Stimulated activated naive B cell treated with anti-CD40 and anti-IgM and Interleukin-4, amounts not matched to agents 10 μg/mL and 1 μg/mL and 100 μg/mL, for 72 hours (primary cell): ENCODE measurements at regions not wholly inside any gene's neighbourhood (a gene's known extent, or its start where the extent isn't known, plus 50 kb on each side); places are given as distances from the start of the nearest gene placed in this dataset.
A peak's percentile ranks its signal among the peaks of the same experiment; 100 is the strongest.
"Not testable (repeated sequence)": the region's sequence is repeated elsewhere in the genome, so short reads cannot be mapped to it uniquely, and the experiment has no call there.

ENCODE experiments used
- ATAC-seq, 2 donors: fragments of 150-1000 bp; cut with Tn5 transposase; replicated peaks; 2 replicates each; pipeline ENCODE4 v1.10.0; 2021; ENCODE audit warnings: moderate library complexity in 1 of 2
- DNase-seq: peaks from one replicate; pipeline ENCODE4 v3.0.0; 2021
- H3K27ac Mint-ChIP-seq: one replicate; pipeline ENCODE4 v1.8.0; 2022; ENCODE audit warnings: mild to moderate bottlenecking, mixed read lengths
- H3K27me3 Mint-ChIP-seq, 2 donors: one replicate each; pipeline ENCODE4 v1.8.0; 2022; ENCODE audit warnings: mixed read lengths in 2 of 2
- H3K36me3 Mint-ChIP-seq, 2 donors: one replicate each; pipeline ENCODE4 v1.8.0; 2022; ENCODE audit warnings: mixed read lengths in 2 of 2, mild to moderate bottlenecking in 1 of 2
- H3K4me1 Mint-ChIP-seq, 2 donors: one replicate each; pipeline ENCODE4 v1.8.0; 2022; ENCODE audit warnings: mixed read lengths in 2 of 2, mild to moderate bottlenecking in 1 of 2
- H3K4me3 Mint-ChIP-seq, 2 donors: one replicate each; pipeline ENCODE4 v1.8.0; 2022; ENCODE audit warnings: mild to moderate bottlenecking in 2 of 2, mixed read lengths in 2 of 2, moderate library complexity in 1 of 2
- H3K9me3 Mint-ChIP-seq, 2 donors: one replicate each; pipeline ENCODE4 v1.8.0; 2022; ENCODE audit warnings: mixed read lengths in 2 of 2, mild to moderate bottlenecking in 1 of 2

DNA sequence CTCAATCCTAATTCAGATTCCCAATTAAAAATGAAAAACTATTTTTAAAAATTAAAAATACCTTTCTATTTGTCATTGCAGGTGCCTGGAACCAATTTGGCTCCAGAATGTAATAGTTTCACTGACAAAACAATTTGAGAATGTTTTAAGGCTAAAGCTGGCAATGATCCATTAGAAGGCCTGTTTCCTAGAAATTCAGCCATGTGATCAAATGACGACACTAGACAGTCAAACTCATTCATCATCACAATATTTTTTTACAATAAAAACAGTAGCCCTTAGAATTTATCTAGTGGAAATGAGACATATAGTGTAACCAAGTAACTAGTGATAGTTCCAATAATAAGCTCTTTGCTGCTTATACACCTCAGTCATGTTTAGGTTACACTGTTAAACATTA lies 75.4 kb upstream of the MAP3K1 start:
- H3K4me3 Mint-ChIP-seq, result no peak overlapping the region
- peaks cover 5% of the 10 kb centered on the region in 2 donors for H3K9me3 Mint-ChIP-seq
- H3K4me1 Mint-ChIP-seq, result peaks cover 23 to 55% of the 10 kb centered on the region in 2 donors
- H3K36me3 Mint-ChIP-seq, result peaks cover 0 to 4% of the 10 kb centered on the region in 2 donors
- DNase-seq (no peak), ATAC-seq (no peak)
- no peaks in the 10 kb centered on the region for H3K27me3 Mint-ChIP-seq
- H3K27ac Mint-ChIP-seq, result no peak overlapping the region

DNA sequence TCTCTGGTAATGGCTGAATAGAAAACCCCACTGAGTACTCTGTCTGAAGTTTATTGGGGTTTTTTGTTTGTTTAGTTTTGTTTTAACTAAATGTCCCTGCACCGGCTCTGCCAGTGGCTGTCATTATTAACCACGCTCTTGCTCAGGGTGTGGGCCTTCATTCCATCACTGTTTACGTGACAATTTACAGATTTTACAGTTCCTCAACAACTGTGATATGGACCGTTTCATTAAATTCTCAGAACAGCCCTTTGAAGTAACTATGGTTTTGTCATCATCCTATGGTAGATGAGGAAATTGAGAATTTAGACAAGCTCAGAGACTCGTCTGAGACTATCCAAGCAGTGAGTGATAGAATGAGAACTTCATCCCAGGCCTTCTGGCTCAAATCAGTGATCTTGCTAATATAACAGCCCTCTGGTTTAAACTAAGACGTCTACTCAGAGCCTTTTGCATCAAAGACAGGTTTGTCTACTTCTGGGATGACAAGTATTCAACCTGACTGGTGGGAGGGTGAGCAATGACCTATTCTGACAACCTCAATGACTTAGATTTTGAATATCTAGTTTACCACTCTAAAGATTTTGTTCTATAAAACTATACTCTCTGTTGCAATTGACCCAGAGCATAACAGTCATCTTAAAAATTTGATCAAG lies 77.3 kb upstream of the MAP3K1 start:
- Mint-ChIP-seq H3K27ac (no peak overlapping the region), H3K4me1 (peaks cover 37 to 63% of the 10 kb centered on the region in 2 donors), H3K27me3 (no peaks in the 10 kb centered on the region), H3K36me3 (peaks cover 0 to 2% of the 10 kb centered on the region in 2 donors), H3K9me3 (peaks cover 3 to 5% of the 10 kb centered on the region in 2 donors), H3K4me3 (no peak overlapping the region)
- ATAC-seq, result peak; percentile 70 to 73
- no peak for DNase-seq

DNA sequence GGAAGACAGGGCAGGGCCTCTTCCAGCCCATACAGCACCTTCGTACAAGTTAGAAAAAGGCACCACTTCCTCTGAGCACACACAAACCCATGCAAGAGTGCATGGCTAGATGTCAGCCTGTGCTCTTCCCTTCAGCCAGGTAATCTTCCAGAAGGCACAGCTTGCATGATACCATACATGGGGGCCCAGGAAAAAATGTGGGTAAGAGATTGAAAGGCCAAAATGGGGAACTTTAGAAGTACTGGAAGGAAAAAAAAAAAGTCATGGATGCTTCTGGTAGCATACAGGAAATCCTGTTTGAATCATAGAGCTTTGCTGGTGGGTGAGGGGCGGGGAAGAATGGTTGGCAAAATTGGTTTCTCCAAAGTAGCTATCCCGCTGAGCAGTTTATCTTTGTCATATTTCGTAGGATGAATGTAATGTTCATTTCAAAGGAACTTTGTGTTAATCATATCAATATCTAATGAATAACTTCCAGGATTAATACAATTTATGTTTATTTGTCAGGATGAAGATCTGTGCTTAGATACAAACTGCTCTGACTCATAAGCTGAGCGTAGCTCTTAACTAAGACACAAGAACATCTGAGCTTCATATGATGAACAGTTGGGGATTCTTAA lies 78.2 kb upstream of the MAP3K1 start:
- ATAC-seq (peak in 1 of 2 donors; percentile 35), DNase-seq (no peak)
- Mint-ChIP-seq H3K36me3 (no peaks in the 10 kb centered on the region), H3K27ac (peak overlapping the region; percentile 21), H3K4me3 (peak overlapping the region; percentile 7 to 60), H3K4me1 (peaks cover 45 to 65% of the 10 kb centered on the region in 2 donors), H3K9me3 (peaks cover 3 to 5% of the 10 kb centered on the region in 2 donors), H3K27me3 (no peaks in the 10 kb centered on the region)

DNA sequence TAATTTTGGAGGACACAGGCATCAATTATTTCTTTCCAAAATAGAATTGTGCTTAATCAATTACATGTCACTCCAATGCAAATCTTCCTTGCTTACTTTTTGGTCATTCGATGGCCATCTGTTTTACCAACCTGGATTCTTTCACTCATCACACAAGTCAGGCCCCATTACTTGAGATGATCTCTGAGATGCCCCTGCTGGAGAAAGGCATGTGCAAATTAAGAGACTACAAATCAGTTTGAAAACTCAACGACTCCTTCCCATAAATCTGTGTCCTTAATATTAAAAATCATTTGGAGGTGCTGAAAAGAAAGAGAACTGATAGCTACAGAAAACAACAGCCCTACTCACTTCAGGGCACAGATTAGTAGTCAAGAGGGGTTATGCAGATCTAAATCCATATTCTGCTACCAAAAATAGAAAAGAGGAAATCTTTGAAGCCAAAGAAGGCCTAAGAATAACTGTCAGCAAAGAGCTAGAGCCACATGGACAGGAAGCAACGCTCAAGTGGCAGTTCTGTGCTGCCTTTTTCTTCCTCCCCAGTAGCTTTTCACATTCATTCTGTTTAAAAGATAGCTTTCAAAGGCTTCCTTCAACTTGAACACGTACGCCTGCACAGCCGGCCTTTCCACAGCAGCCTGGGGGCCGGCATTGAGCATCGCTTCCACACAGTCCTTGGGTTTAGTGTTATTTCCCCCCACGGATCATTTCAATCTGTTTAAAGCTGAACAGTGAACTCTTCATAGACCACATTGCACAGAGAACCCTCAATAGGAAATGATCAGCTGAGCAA lies 79.3 kb upstream of the MAP3K1 start:
- Mint-ChIP-seq H3K36me3 (peaks cover 1% of the 10 kb centered on the region in 2 donors), H3K27me3 (no peaks in the 10 kb centered on the region), H3K4me1 (peaks cover 48 to 70% of the 10 kb centered on the region in 2 donors), H3K4me3 (peak overlapping the region; percentile 7 to 60), H3K27ac (peak overlapping the region; percentile 21), H3K9me3 (peaks cover 3 to 7% of the 10 kb centered on the region in 2 donors)
- no peak for DNase-seq
- peak; percentile 33 to 59 for ATAC-seq

DNA sequence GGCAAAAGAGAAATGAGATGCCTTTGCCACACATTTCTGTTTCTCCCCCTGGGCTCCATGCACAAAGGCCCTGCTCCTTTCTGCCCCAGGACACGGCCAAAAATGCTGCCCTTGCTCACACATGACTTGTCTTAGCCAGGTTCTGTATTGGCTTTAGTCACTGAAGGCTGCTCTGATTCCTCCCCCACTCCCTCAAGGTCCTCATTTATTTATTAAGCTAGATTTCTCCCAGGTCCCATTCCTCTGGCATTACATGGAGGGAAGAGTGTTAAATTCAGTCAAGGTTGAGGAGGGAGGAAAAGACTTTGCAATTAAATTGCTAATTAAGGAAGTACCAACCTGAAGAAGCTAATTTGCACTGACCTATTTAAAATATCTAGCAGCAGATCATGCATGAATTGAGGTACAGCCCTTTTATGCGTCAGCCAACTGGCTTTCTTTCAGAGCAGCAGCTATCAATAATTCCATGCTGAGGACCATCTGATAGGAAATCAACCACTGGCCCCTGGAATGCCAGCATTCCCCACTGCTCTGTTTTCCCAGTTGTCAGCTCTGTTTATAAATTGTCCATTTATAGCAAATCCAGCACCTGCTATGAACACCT lies 81.2 kb upstream of the MAP3K1 start:
- Mint-ChIP-seq H3K4me1 (peaks cover 58 to 83% of the 10 kb centered on the region in 2 donors), H3K36me3 (peaks cover 1 to 3% of the 10 kb centered on the region in 2 donors), H3K27me3 (no peaks in the 10 kb centered on the region), H3K4me3 (no peak overlapping the region), H3K27ac (peak overlapping the region; percentile 6), H3K9me3 (peaks cover 1 to 3% of the 10 kb centered on the region in 2 donors)
- no peak for ATAC-seq
- no peak for DNase-seq

DNA sequence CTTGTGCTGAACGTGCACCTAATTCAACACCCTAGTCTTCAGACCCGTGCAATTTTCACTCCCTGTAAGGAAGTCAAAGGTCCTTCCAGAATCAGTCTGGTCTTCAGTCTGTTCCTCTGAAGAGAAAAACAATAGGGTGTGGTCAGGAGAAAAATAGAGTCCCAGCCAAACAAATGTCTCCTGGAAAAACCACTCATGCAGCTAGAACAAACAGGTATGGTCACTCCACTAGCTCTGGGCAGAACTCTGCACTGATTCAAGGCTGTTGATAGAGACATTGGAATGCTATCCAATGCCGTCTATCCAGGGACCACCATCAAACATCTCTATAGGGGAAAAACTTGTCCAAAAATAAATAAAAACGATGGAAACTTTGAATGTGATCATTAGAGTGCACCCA lies 81.8 kb upstream of the MAP3K1 start:
- Mint-ChIP-seq H3K4me1 (peaks cover 61 to 89% of the 10 kb centered on the region in 2 donors), H3K9me3 (peaks cover 0 to 3% of the 10 kb centered on the region in 2 donors), H3K36me3 (peaks cover 1 to 3% of the 10 kb centered on the region in 2 donors), H3K4me3 (no peak overlapping the region), H3K27me3 (no peaks in the 10 kb centered on the region), H3K27ac (peak overlapping the region; percentile 57)
- ATAC-seq (no peak), DNase-seq (no peak)

DNA sequence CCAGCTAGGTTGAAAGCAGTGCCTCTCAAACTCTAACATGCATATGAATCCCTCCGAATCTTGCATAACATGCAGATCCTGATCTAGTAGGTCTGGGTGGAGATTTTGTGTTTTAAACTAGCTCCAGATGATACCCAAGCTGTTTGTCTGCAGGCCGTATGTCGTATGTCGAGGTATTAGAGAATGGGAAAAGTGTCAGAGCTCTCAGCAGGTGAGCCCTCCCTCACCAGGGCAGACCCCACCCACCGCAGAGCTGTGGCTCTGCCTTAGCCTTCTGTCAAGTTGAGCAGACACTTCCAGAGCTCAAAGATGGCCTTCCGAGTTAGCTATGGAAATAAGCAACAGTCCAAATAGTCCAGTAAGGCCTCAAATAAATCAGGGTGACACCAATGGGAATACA lies 83.2 kb upstream of the MAP3K1 start:
- ATAC-seq (no peak), DNase-seq (no peak)
- H3K9me3 Mint-ChIP-seq, result peaks cover 0 to 3% of the 10 kb centered on the region in 2 donors
- no peak overlapping the region for H3K27ac Mint-ChIP-seq
- H3K4me1 Mint-ChIP-seq, result peaks cover 55 to 82% of the 10 kb centered on the region in 2 donors
- H3K4me3 Mint-ChIP-seq, result no peak overlapping the region
- no peaks in the 10 kb centered on the region for H3K27me3 Mint-ChIP-seq
- H3K36me3 Mint-ChIP-seq, result peaks cover 1 to 3% of the 10 kb centered on the region in 2 donors

DNA sequence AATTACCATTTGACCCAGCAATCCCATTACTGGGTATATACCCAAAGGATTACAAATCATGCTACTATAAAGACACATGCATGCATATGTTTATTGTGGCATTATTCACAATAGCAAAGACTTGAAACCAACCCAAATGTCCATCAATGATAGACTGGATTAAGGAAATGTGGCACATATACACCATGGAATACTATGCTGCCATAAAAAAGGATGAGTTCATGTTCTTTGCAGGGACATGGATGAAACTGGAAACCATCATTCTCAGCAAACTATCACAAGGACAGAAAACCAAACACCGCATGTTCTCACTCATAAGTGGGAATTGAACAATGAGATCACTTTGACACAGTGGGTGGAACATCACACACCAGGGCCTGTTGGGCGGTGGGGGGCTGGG lies 83.9 kb upstream of the MAP3K1 start:
- H3K27me3 Mint-ChIP-seq, H3K27ac Mint-ChIP-seq, H3K4me3 Mint-ChIP-seq: not testable (repeated sequence)

DNA sequence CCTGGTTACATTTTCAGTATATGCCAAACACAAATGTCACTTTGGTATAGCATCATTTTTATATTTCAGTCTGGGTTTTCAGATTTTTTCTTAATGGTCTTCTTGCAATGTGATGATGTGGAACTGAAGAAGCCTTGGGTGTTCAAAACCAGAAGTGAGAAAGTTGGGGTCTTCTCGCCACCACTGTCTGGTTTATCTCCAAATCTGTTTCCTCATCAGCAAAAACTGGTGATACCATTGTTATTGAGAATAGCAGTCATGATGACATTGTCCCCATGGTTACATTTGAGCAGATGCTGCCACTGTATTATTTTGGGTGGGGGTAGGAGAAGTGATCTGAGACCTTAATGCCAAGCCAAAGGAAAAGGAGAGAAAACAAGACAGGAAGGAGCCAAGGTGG lies 85.9 kb upstream of the MAP3K1 start:
- DNase-seq (peak; percentile 31), ATAC-seq (peak; percentile 90 to 95)
- Mint-ChIP-seq H3K27me3 (no peaks in the 10 kb centered on the region), H3K4me3 (no peak overlapping the region), H3K4me1 (peaks cover 42 to 67% of the 10 kb centered on the region in 2 donors), H3K27ac (peak overlapping the region; percentile 43), H3K9me3 (peaks cover 0 to 3% of the 10 kb centered on the region in 2 donors), H3K36me3 (peaks cover 1 to 3% of the 10 kb centered on the region in 2 donors)

More for the DNA sequence above, 83.9 kb upstream of the MAP3K1 start:
- H3K4me1 Mint-ChIP-seq, result peaks cover 49 to 80% of the 10 kb centered on the region in 2 donors
- H3K9me3 Mint-ChIP-seq, ATAC-seq, H3K36me3 Mint-ChIP-seq, DNase-seq: not testable (repeated sequence)

DNA sequence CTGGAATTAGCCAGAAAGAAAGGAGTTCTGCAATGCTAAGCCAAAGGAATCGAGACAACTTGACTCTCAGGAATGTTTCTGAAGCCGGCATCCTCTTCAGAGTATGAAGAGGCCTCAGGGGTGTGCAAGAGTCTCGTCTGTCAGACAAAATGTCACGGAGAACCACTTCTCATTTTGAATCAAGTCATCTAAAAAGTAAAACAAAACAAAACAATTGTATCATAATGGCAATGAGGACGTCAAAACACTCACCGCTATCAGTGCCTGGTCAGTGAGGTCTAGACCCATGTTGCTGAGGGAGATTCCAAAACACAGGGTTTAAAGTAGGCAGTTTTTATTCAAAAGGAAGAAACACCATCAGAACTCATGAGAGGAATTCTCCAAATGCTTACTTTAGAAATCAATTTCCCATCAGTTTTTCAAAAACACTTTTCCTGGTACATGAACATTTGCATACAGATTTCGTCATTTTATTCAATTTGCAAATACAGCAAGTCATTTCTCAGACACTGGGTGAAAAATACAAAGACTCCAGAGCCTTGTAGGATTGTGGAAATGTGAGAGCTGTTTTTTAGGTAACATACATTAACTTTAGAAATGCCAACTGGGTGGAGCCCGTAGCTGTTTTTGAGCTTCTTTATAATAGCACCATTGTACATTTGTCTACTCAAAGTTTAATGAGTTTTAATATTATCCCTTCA lies 89.5 kb upstream of the MAP3K1 start:
- peaks cover 18 to 44% of the 10 kb centered on the region in 2 donors for H3K4me1 Mint-ChIP-seq
- no peak overlapping the region for H3K4me3 Mint-ChIP-seq
- ATAC-seq (peak; percentile 24 to 35), DNase-seq (no peak)
- H3K36me3 Mint-ChIP-seq, result no peaks in the 10 kb centered on the region
- no peaks in the 10 kb centered on the region for H3K27me3 Mint-ChIP-seq
- H3K27ac Mint-ChIP-seq, result peak overlapping the region; percentile 20
- no peaks in the 10 kb centered on the region for H3K9me3 Mint-ChIP-seq

DNA sequence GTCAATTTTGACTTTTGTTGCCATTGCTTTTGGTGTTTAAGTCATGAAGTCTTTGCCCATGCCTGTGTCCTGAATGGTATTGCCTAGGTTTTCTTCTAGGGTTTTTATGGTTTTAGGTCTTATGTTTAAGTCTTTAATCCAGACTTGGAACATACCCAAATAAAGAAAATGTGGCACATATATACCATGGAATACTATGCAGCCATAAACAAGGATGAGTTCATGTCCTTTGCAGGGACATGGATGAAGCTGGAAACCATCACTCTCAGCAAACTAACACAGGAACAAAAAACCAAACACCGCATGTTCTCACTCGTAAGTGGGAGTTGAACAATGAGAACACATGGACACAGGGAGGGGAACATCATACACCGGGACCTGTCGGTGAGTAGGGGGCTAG lies 90.5 kb upstream of the MAP3K1 start:
- not testable (repeated sequence) for ATAC-seq, H3K36me3 Mint-ChIP-seq, H3K27me3 Mint-ChIP-seq, DNase-seq, H3K9me3 Mint-ChIP-seq, H3K27ac Mint-ChIP-seq, H3K4me3 Mint-ChIP-seq
- H3K4me1 Mint-ChIP-seq, result peaks cover 13 to 34% of the 10 kb centered on the region in 2 donors

DNA sequence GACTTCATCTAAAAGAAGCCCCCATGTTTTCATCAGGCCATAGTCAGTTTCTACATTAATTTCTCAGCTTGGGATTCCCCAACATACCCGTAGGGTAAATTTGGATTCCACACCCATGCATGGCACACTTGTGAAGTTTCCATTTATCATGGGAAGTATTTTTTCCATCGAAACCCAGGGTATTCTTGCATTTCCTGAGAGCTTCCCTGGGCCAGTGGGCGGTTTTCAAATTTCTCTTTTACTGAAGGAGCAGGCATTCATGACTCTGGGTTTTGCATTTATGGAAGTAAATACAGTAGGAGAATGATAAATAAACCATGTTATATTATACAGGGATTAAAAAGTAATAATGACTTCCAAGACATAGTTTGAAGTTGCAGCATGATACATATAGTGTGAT lies 93.0 kb upstream of the MAP3K1 start:
- ATAC-seq (no peak), DNase-seq (no peak)
- Mint-ChIP-seq H3K4me3 (no peak overlapping the region), H3K4me1 (peaks cover 8 to 19% of the 10 kb centered on the region in 2 donors), H3K36me3 (no peaks in the 10 kb centered on the region), H3K27me3 (no peaks in the 10 kb centered on the region), H3K27ac (no peak overlapping the region), H3K9me3 (no peaks in the 10 kb centered on the region)

DNA sequence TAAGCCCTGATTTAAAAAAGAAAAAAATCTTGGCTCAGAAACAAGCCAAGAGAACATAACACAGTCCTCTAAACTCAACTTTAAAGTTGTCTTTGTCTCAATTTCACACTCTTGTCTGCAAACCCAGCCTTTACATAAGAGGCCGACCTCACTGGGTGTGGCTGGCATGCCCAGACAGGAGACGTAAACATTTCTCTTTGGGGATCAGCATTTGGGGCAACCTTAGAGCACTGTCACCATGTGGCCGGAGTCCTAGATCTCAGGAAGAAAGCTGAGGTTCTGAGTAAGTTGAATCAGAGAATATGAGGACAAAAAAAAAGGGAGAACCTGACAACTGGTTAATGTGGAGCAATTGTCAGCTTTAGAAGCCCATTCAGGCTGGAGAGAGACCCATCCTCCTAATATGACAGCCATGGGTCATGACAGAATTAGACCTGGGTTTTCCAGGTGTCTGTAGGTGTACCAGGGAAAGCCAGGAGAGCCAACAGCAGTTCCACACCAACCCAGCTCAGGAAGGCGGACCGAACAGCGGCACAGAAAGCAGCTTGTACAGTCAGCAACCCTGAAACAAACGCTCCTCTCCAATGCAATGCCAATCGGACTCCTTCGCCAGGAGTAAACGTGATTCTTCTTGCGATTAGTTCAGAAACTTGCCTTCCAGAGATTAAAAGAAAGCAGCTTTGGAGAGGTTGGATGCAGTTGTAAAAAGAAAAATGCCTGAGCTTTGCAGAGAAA lies 97.9 kb upstream of the MAP3K1 start:
- H3K36me3 Mint-ChIP-seq, result no peaks in the 10 kb centered on the region
- peaks cover 14 to 22% of the 10 kb centered on the region in 2 donors for H3K4me1 Mint-ChIP-seq
- DNase-seq (no peak), ATAC-seq (no peak)
- H3K4me3 Mint-ChIP-seq, result no peak overlapping the region
- H3K27ac Mint-ChIP-seq, result no peak overlapping the region
- H3K9me3 Mint-ChIP-seq, result no peaks in the 10 kb centered on the region
- no peaks in the 10 kb centered on the region for H3K27me3 Mint-ChIP-seq
